NCI-H1436 (cell line): ENCODE measurements at regions not wholly inside any gene's neighbourhood (a gene's known extent, or its start where the extent isn't known, plus 50 kb on each side); places are given as distances from the start of the nearest gene placed in this dataset.

Source experiments
- DNase-seq: peaks from one replicate; lab custom pipeline; 2025; lab: John Stamatoyannopoulos, UW

- DNase-seq = no peak
Measured at GRCh38 chr2:128879161-128879560, 560.5 kb upstream of the HS6ST1 start.

GRCh38 chr2:128894896-128895295, 576.2 kb upstream of the HS6ST1 start:
- no peak for DNase-seq

- DNase-seq = no peak
Measured at GRCh38 chr2:128901572-128902391, 583.1 kb upstream of the HS6ST1 start.

GRCh38 chr2:128903637-128904036, 585.0 kb upstream of the HS6ST1 start:
- DNase-seq = no peak

- no peak for DNase-seq
Measured at GRCh38 chr2:128911276-128911675, 592.6 kb upstream of the HS6ST1 start.

- no peak for DNase-seq
Measured at GRCh38 chr2:128914320-128914719, 595.7 kb upstream of the HS6ST1 start.

- no peak for DNase-seq
Measured at GRCh38 chr2:128921751-128922150, 603.1 kb upstream of the HS6ST1 start.

GRCh38 chr2:128922154-128922553, 603.5 kb upstream of the HS6ST1 start:
- no peak for DNase-seq

GRCh38 chr2:128925631-128926030, 607.0 kb upstream of the HS6ST1 start:
- DNase-seq = no peak

- DNase-seq = no peak
Measured at GRCh38 chr2:128930101-128930500, 611.4 kb upstream of the HS6ST1 start.

GRCh38 chr2:128940378-128940777, 621.7 kb upstream of the HS6ST1 start:
- DNase-seq = no peak

GRCh38 chr2:128941751-128942150, 623.1 kb upstream of the HS6ST1 start:
- no peak for DNase-seq

GRCh38 chr2:128949360-128949759, 630.7 kb upstream of the HS6ST1 start:
- DNase-seq = no peak

- DNase-seq = no peak
Measured at GRCh38 chr2:128950758-128951157, 632.1 kb upstream of the HS6ST1 start.

GRCh38 chr2:128958241-128958640, 639.6 kb upstream of the HS6ST1 start:
- no peak for DNase-seq

GRCh38 chr2:128967646-128968045, 649.0 kb upstream of the HS6ST1 start:
- DNase-seq = no peak

GRCh38 chr2:128969374-128969773, 650.7 kb upstream of the HS6ST1 start:
- no peak for DNase-seq

- DNase-seq = no peak
Measured at GRCh38 chr2:128970332-128971116, 651.9 kb upstream of the HS6ST1 start.

- no peak for DNase-seq
Measured at GRCh38 chr2:128973566-128973965, 654.9 kb upstream of the HS6ST1 start.

- no peak for DNase-seq
Measured at GRCh38 chr2:128978212-128978611, 659.5 kb upstream of the HS6ST1 start.

GRCh38 chr2:128979182-128979581, 660.5 kb upstream of the HS6ST1 start:
- no peak for DNase-seq

- DNase-seq = no peak
Measured at GRCh38 chr2:128980475-128980874, 661.8 kb upstream of the HS6ST1 start.

GRCh38 chr2:128981353-128981752, 662.7 kb upstream of the HS6ST1 start:
- DNase-seq = no peak
